T-cell (primary cell): ENCODE measurements at regions not wholly inside any gene's neighbourhood (a gene's known extent, or its start where the extent isn't known, plus 50 kb on each side); places are given as distances from the start of the nearest gene placed in this dataset.

Experiments used
- ATAC-seq, 4 experiments: fragments of 200-7000 bp in 3 of 4; fragments of 150-1000 bp in 1 of 4; cut with Tn5 transposase; replicated peaks in 1 of 4; 1 replicate in 3 of 4; 2 replicates in 1 of 4; pipeline ENCODE4 v1.10.0; 2021; ENCODE audit warnings: moderate library complexity in 3 of 4, mild to moderate bottlenecking in 2 of 4, moderate number of reproducible peaks in 1 of 4
- CTCF ChIA-PET, 2 donors: fragments of 300-600 bp; sonication (Branson Sonifier 250); formaldehyde crosslinking; loops; one replicate each; lab custom pipeline; 2022; ENCODE audit warnings: antibody characterized with exemption in 2 of 2; lab: Charles Lee
- POLR2A ChIA-PET, 2 donors: fragments of 300-600 bp; sonication (Branson Sonifier 250); formaldehyde crosslinking; loops; one replicate each; lab custom pipeline; 2022; ENCODE audit warnings: antibody characterized with exemption in 2 of 2; lab: Charles Lee
- DNase-seq, 35 experiments: peaks; one replicate each; pipeline versions ENCODE4 v3.0.0 to v3.0.0-alpha.2; 2013 to 2023
- H3K27ac ChIP-seq: one replicate; pipeline ENCODE4 v1.5.1; 2013; ENCODE audit warnings: low read length
- H3K27me3 ChIP-seq, 2 experiments: replicated peaks in 1 of 2; 1 replicate in 1 of 2; 2 replicates in 1 of 2; pipeline versions ENCODE4 v1.6.1 to v1.7.0; 2013; ENCODE audit warnings: low read length in 1 of 2, mixed read lengths in 1 of 2; ENCODE audit not compliant: control insufficient read depth in 2 of 2, insufficient read depth in 2 of 2; ENCODE audit errors: extremely low read depth in 1 of 2
- H3K36me3 ChIP-seq, 2 donors: 1 replicate in 1 of 2; 2 replicates in 1 of 2; pipeline versions ENCODE4 v1.6.1 to v1.7.0; 2013; ENCODE audit warnings: low read length in 1 of 2; ENCODE audit not compliant: control insufficient read depth in 2 of 2, insufficient read depth in 1 of 2; ENCODE audit errors: extremely low read depth in 1 of 2
- H3K4me1 ChIP-seq, 2 experiments: 1 replicate in 1 of 2; 2 replicates in 1 of 2; pipeline versions ENCODE4 v1.6.1 to v1.7.0; 2013; ENCODE audit warnings: low read length in 2 of 2, mixed read lengths in 1 of 2; ENCODE audit not compliant: insufficient read depth in 2 of 2, control insufficient read depth in 1 of 2; ENCODE audit errors: extremely low read depth in 1 of 2
- H3K4me3 ChIP-seq, 2 donors: 1 replicate in 1 of 2; 2 replicates in 1 of 2; pipeline versions ENCODE4 v1.5.1 to v1.7.0; 2013; ENCODE audit warnings: mild to moderate bottlenecking in 2 of 2, low read length in 1 of 2, moderate library complexity in 1 of 2; ENCODE audit not compliant: control insufficient read depth in 1 of 2; ENCODE audit errors: extremely low read depth in 1 of 2
- H3K9me3 ChIP-seq: 2 replicates; pipeline ENCODE4 v1.7.0; 2013
- H3K27ac Mint-ChIP-seq, 2 donors: one replicate each; pipeline ENCODE4 v1.8.0; 2020 to 2021; ENCODE audit warnings: mild to moderate bottlenecking in 2 of 2, mixed read lengths in 2 of 2
- H3K27me3 Mint-ChIP-seq, 2 donors: one replicate each; pipeline ENCODE4 v1.8.0; 2021 to 2022; ENCODE audit warnings: mixed read lengths in 2 of 2
- H3K36me3 Mint-ChIP-seq: one replicate; pipeline ENCODE4 v1.8.0; 2021; ENCODE audit warnings: mixed read lengths
- H3K4me1 Mint-ChIP-seq, 3 donors: one replicate each; pipeline ENCODE4 v1.8.0; 2020 to 2022; ENCODE audit warnings: mixed read lengths in 3 of 3, mild to moderate bottlenecking in 1 of 3
- H3K4me3 Mint-ChIP-seq, 3 donors: one replicate each; pipeline ENCODE4 v1.8.0; 2020 to 2022; ENCODE audit warnings: mild to moderate bottlenecking in 3 of 3, mixed read lengths in 3 of 3, moderate library complexity in 3 of 3
- H3K9me3 Mint-ChIP-seq, 3 donors: one replicate each; pipeline ENCODE4 v1.8.0; 2020 to 2022; ENCODE audit warnings: mixed read lengths in 3 of 3
- WGBS: methylation state at CpG from one replicate; pipeline ENCODE4 v1.1.5; 2013; ENCODE audit warnings: missing lambda C conversion rate; ENCODE audit not compliant: insufficient coverage; 5-methylcytosine and 5-hydroxymethylcytosine counted together

DNA sequence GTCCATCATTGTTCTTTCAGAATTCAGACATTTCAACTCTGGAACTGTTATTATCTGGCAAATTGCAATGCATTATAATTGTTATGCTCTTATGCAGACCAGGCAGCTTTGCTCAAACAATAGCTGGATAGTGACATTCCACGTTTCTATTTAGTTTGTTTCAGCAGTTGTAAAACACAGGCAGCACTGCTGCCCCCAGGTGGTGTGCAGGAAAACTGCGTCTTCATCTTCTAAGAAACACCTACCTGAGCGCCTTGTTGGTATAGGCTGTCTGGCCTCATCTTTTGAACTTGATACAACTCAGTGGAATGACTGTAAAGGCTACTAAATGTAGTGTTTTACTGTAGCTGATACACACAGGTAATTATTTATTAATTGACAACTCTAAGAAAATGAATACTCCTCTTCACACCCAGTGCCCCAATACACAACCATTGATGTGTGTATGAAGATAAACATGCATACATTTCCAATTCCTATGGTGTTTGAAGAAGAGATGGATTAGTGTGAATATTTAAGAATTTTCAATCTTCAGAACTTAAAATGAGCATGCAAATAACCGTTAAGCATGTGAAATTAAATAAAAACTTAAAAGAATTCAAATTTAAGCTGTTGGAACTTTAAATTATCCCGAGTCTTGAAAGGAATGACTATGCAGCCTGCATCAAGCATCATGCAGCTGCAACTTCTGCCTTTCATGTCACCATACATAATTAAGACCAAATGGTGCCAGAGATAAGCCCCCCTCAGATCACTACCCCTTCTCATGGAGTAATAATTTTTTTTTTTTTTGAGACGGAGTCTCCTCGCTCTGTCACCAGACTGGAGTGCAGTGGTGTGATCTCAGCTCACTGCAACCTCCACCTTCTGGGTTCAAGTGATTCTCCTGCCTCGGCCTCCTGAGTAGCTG is 85.6 kb downstream of the CD8B2 start:
- Histone ChIP-seq H3K36me3 (no peaks in the 10 kb centered on the region), H3K4me1 (no peaks in the 10 kb centered on the region), H3K27me3 (peaks cover 0 to 26% of the 10 kb centered on the region in 2 experiments), H3K9me3 (no peaks in the 10 kb centered on the region), H3K27ac (no peak overlapping the region), H3K4me3 (no peak overlapping the region)
- DNase-seq (peak in 1 of 35 experiments; percentile 9), ATAC-seq (no peak)
- CTCF ChIA-PET = interaction anchor here (0.7 to 1.6 kb wide), 2 partner anchors 10 to 253 kb away, joined by 4 to 5 read pairs; no protein-coding TSS in a partner anchor
- H3K9me3 Mint-ChIP-seq = no peaks in the 10 kb centered on the region
- H3K4me1 Mint-ChIP-seq = no peaks in the 10 kb centered on the region
- H3K36me3 Mint-ChIP-seq = no peaks in the 10 kb centered on the region
- no peak overlapping the region for H3K4me3 Mint-ChIP-seq
- H3K27ac Mint-ChIP-seq = no peak overlapping the region
- no CpG with 5 or more reads among the region's 8 CpGs for WGBS
- POLR2A ChIA-PET = no interaction called here
- H3K27me3 Mint-ChIP-seq = peaks cover 14 to 23% of the 10 kb centered on the region in 2 donors

DNA sequence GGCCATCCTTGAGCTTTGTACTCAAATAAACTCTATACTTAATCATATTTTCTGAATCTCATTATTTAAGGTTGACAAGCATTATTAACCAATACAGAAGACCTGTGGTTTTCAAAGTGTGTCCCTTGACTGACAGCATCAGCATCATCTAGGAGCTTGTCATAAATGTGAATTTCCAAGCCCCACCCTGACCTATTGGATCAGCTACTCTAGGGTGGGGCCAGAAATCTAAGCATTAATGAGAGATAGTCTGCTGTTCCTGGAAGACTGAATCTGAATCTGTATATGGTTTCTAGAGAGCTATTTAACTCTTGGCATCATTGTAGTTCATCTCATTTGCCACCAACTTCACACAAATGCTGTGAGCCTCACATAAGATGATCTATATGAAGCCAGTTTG is 86.6 kb downstream of the CD8B2 start:
- H3K9me3 ChIP-seq = no peaks in the 10 kb centered on the region
- peaks cover 24 to 33% of the 10 kb centered on the region in 2 donors for H3K27me3 Mint-ChIP-seq
- no peak overlapping the region for H3K4me3 Mint-ChIP-seq
- no peaks in the 10 kb centered on the region for H3K4me1 Mint-ChIP-seq
- H3K9me3 Mint-ChIP-seq = no peaks in the 10 kb centered on the region
- no peak overlapping the region for H3K27ac Mint-ChIP-seq
- no peaks in the 10 kb centered on the region for H3K4me1 ChIP-seq
- ChIA-PET POLR2A (interaction anchor here in 1 of 2 donors (0.7 kb wide), 1 partner anchor 155 kb away, joined by 4 read pairs; no protein-coding TSS in a partner anchor), CTCF (interaction anchor here in 1 of 2 donors (1.6 kb wide), 1 partner anchor 9 kb away, joined by 5 read pairs; no protein-coding TSS in a partner anchor)
- no peak for DNase-seq
- H3K36me3 Mint-ChIP-seq = no peaks in the 10 kb centered on the region
- ATAC-seq = no peak
- H3K27ac ChIP-seq = no peak overlapping the region
- H3K36me3 ChIP-seq = no peaks in the 10 kb centered on the region
- no peak overlapping the region for H3K4me3 ChIP-seq
- peaks cover 0 to 25% of the 10 kb centered on the region in 2 experiments for H3K27me3 ChIP-seq

DNA sequence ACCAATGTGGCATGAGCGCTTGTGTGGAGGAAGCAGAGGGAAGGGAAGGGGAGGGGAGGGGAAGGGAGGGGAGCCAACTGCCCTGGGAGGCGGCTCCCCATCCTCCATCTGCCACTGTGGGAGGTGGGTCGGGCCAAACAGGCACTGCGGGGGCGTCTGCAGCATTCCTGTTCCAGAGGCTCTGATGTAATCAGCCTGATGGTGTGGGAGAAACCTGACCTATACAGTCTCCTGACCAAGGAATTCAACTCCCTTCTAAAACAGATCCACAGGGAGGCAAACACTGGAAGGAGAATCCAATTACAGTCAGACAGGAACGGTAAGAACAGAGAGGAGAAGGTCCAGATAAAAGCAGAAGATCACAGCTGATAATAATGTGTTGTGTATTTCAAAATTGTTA is 88.8 kb downstream of the CD8B2 start:
- no peak for ATAC-seq
- no peak for DNase-seq
- no peaks in the 10 kb centered on the region for H3K9me3 ChIP-seq
- H3K4me3 ChIP-seq = no peak overlapping the region
- Mint-ChIP-seq H3K27me3 (peaks cover 30 to 39% of the 10 kb centered on the region in 2 donors), H3K36me3 (no peaks in the 10 kb centered on the region), H3K4me1 (peaks cover 0 to 5% (median 0%) of the 10 kb centered on the region in 3 donors), H3K4me3 (no peak overlapping the region), H3K27ac (no peak overlapping the region), H3K9me3 (no peaks in the 10 kb centered on the region)
- H3K4me1 ChIP-seq = no peaks in the 10 kb centered on the region
- ChIA-PET CTCF (interaction anchor here in 1 of 2 donors (0.7 kb wide), 1 partner anchor 1003 kb away, joined by 5 read pairs; no protein-coding TSS in a partner anchor), POLR2A (no interaction called here)
- 100% methylated on average over 1 of the region's 6 CpGs for WGBS
- H3K27me3 ChIP-seq = peaks cover 0 to 29% of the 10 kb centered on the region in 2 experiments
- no peak overlapping the region for H3K27ac ChIP-seq
- H3K36me3 ChIP-seq = no peaks in the 10 kb centered on the region

DNA sequence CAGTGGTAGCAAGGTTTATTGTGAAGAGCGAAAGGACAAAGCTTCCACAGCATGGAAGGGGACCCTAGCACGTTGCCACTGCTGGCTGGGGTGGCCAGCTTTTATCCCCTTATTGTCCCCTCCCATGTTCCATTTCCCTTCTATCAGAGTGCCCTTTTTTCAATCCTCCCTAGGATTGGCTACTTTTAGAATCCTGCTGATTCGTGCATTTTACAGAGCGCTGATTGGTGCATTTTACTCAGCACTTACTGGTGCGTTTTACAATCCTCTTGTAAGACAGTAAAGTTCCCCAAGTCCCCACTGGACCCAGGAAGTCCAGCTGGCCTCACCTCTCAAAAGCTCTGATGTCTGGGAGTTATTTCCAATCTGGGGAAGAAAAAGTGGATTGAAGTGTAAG is 90.1 kb downstream of the CD8B2 start:
- Histone ChIP-seq H3K36me3 (no peaks in the 10 kb centered on the region), H3K4me1 (peaks cover 0 to 4% of the 10 kb centered on the region in 2 experiments), H3K27ac (no peak overlapping the region), H3K27me3 (peaks cover 0 to 35% of the 10 kb centered on the region in 2 experiments), H3K9me3 (no peaks in the 10 kb centered on the region), H3K4me3 (no peak overlapping the region)
- H3K9me3 Mint-ChIP-seq = no peaks in the 10 kb centered on the region
- ATAC-seq = no peak
- ChIA-PET POLR2A (no interaction called here), CTCF (no interaction called here)
- H3K4me3 Mint-ChIP-seq = no peak overlapping the region
- peaks cover 30 to 44% of the 10 kb centered on the region in 2 donors for H3K27me3 Mint-ChIP-seq
- peak overlapping the region in 1 of 2 donors; percentile 26 for H3K27ac Mint-ChIP-seq
- peaks cover 6 to 16% (median 11%) of the 10 kb centered on the region in 3 donors for H3K4me1 Mint-ChIP-seq
- no peak for DNase-seq
- WGBS = 100% methylated on average over 4 of the region's 5 CpGs
- H3K36me3 Mint-ChIP-seq = no peaks in the 10 kb centered on the region

DNA sequence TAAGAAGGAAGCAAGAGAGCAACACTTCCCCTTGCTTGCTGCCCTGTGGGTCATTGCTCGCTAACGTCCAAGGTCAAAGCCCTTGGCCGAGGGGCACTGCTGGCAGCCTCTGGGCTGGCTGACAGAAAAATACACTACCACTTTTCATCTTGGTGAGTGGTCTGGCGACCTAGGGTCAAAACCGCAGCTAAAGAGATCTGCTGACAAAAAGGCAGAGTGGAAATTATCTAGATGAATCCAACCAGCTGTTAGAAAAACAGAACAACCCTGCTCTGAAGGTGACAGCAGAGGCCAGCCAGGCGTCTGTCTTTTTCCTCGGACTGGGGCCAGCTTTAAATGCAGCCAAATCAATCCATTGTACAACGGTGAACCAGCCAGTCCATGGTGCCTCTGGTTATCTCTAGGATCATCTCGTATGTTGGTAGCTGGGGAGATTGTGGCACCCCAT is 92.6 kb downstream of the CD8B2 start:
- CTCF ChIA-PET = interaction anchor here in 1 of 2 donors (0.5 kb wide), 1 partner anchor 1033 kb away, joined by 3 read pairs; no protein-coding TSS in a partner anchor
- H3K36me3 ChIP-seq = no peaks in the 10 kb centered on the region
- no peaks in the 10 kb centered on the region for H3K9me3 ChIP-seq
- WGBS = 81% methylated on average over 4 of the region's 9 CpGs
- H3K27ac Mint-ChIP-seq = no peak overlapping the region
- H3K4me3 Mint-ChIP-seq = no peak overlapping the region
- no peak overlapping the region for H3K27ac ChIP-seq
- ATAC-seq = no peak
- H3K4me1 Mint-ChIP-seq = peaks cover 11 to 23% (median 16%) of the 10 kb centered on the region in 3 donors
- DNase-seq = no peak
- H3K9me3 Mint-ChIP-seq = no peaks in the 10 kb centered on the region
- H3K4me3 ChIP-seq = no peak overlapping the region
- POLR2A ChIA-PET = no interaction called here
- H3K27me3 Mint-ChIP-seq = peaks cover 30 to 55% of the 10 kb centered on the region in 2 donors
- no peaks in the 10 kb centered on the region for H3K36me3 Mint-ChIP-seq
- peaks cover 0 to 8% of the 10 kb centered on the region in 2 experiments for H3K4me1 ChIP-seq
- H3K27me3 ChIP-seq = peaks cover 0 to 49% of the 10 kb centered on the region in 2 experiments

DNA sequence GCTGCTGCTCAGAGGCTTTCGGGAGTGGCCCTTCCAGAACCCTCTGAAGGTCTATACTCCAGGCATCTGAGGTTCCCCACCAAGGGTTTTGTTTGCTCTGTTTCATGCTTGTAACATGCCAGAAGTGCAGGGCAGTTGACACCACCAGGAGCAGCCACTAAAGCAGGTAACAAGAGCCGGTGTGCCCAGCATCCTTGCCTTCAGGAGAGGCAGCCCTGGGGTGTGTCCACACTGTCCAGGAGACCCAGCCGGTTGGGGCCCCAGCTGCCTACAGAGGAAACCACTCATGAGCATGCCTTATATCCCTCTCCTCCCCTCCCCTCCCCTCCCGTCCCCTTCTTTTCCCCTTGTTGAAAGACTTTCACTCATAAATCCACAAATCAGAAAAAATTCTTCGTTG is 93.1 kb downstream of the CD8B2 start:
- no peaks in the 10 kb centered on the region for H3K36me3 Mint-ChIP-seq
- Histone ChIP-seq H3K4me3 (no peak overlapping the region), H3K27ac (no peak overlapping the region), H3K36me3 (no peaks in the 10 kb centered on the region), H3K27me3 (peaks cover 0 to 49% of the 10 kb centered on the region in 2 experiments), H3K4me1 (peaks cover 0 to 8% of the 10 kb centered on the region in 2 experiments), H3K9me3 (no peaks in the 10 kb centered on the region)
- no peak overlapping the region for H3K4me3 Mint-ChIP-seq
- no peak for DNase-seq
- WGBS = 89% methylated on average over 4 of the region's 5 CpGs
- ATAC-seq = no peak
- peaks cover 30 to 60% of the 10 kb centered on the region in 2 donors for H3K27me3 Mint-ChIP-seq
- CTCF ChIA-PET = interaction anchor here (0.6 to 0.7 kb wide), 3 partner anchors 10 to 762 kb away, joined by 4 to 6 read pairs (median 5); no protein-coding TSS in a partner anchor
- H3K9me3 Mint-ChIP-seq = no peaks in the 10 kb centered on the region
- POLR2A ChIA-PET = no interaction called here
- peaks cover 11 to 23% (median 16%) of the 10 kb centered on the region in 3 donors for H3K4me1 Mint-ChIP-seq
- no peak overlapping the region for H3K27ac Mint-ChIP-seq
